ENCODE measurements at regions not wholly inside any gene's neighbourhood (a gene's known extent, or its start where the extent isn't known, plus 50 kb on each side); places are given as distances from the start of the nearest gene placed in this dataset.

- TF ChIP-seq POLR2A (IDR thresholded peaks at IDR 0.05; ENCODE audit: low read depth, low read length) (no peak), EZH2 (IDR thresholded peaks at IDR 0.05; ENCODE audit: borderline replicate concordance, low read depth, low read length, severe bottlenecking) (no peak), JUN (IDR thresholded peaks at IDR 0.05; ENCODE audit: borderline replicate concordance, insufficient read depth, insufficient read length, low read depth) (no peak)
- TF ChIP-seq, protein P1, sequence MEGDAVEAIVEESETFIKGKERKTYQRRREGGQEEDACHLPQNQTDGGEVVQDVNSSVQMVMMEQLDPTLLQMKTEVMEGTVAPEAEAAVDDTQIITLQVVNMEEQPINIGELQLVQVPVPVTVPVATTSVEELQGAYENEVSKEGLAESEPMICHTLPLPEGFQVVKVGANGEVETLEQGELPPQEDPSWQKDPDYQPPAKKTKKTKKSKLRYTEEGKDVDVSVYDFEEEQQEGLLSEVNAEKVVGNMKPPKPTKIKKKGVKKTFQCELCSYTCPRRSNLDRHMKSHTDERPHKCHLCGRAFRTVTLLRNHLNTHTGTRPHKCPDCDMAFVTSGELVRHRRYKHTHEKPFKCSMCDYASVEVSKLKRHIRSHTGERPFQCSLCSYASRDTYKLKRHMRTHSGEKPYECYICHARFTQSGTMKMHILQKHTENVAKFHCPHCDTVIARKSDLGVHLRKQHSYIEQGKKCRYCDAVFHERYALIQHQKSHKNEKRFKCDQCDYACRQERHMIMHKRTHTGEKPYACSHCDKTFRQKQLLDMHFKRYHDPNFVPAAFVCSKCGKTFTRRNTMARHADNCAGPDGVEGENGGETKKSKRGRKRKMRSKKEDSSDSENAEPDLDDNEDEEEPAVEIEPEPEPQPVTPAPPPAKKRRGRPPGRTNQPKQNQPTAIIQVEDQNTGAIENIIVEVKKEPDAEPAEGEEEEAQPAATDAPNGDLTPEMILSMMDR (IDR thresholded peaks at IDR 0.05; ENCODE audit: extremely low read depth in 1 of 2, insufficient read depth in 1 of 2, low read depth in 1 of 2, low read length in 2 of 2) = no peak
- TF ChIP-seq, protein P2, sequence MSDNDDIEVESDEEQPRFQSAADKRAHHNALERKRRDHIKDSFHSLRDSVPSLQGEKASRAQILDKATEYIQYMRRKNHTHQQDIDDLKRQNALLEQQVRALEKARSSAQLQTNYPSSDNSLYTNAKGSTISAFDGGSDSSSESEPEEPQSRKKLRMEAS (IDR thresholded peaks at IDR 0.05; ENCODE audit: insufficient read depth, insufficient read length) = no peak
Measured at GRCh38 chr1:87263785-87264184, 64.9 kb upstream of the LMO4 start.
